ENCODE measurements at regions not wholly inside any gene's neighbourhood (a gene's known extent, or its start where the extent isn't known, plus 50 kb on each side); places are given as distances from the start of the nearest gene placed in this dataset.

DNA sequence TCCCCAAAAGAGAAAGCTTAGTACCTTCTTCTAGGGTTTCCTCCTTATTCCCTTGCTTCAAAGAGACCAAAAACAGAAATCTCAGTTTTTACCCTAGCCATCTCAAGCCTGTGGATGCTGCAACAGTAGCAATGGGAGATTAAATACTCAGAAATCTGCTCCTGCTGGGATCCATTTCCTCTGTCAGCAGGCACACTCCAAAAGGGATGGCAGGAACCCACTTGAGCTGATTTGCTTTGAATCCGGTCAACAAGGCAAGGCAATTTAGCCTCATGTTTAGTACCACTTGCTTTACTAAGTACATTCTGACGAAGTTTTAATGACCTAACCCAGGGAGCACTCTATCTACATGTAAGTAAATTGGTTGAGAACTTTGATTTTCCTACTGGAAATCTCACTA is 590.0 kb upstream of the ADAMTS9 start:
- intact Hi-C loops (cut with micrococcal nuclease; ENCODE audit: unreplicated experiment): no loop called here
- ChIA-PET POLR2A (no interaction called here), CTCF (no interaction called here), SMC1A (ENCODE audit: uncharacterized antibody, unreplicated experiment) (no interaction called here), RAD21 (ENCODE audit: unreplicated experiment) (no interaction called here)
- Histone ChIP-seq H3K9me3 (replicated peaks; ENCODE audit: control insufficient read depth, insufficient read depth, low read length) (no peaks in the 10 kb centered on the region), H3K36me3 (ENCODE audit: control insufficient read depth in 2 of 2, insufficient read depth in 2 of 2, low read length in 1 of 2) (no peaks in the 10 kb centered on the region), H3K4me2 (ENCODE audit: control insufficient read depth, insufficient read depth) (no peak overlapping the region), H2AFZ (ENCODE audit: control insufficient read depth, low read depth, low read length) (no peak overlapping the region), H3K4me1 (ENCODE audit: control insufficient read depth, insufficient read depth, low read length) (no peaks in the 10 kb centered on the region), H3K79me2 (ENCODE audit: control insufficient read depth, insufficient read depth, low read length) (no peaks in the 10 kb centered on the region), H3K9ac (ENCODE audit: control insufficient read depth, insufficient read depth, low read length) (no peak overlapping the region), H3K4me3 (no peak overlapping the region), H3K27me3 (replicated peaks in 1 of 2; ENCODE audit: control insufficient read depth in 2 of 2, insufficient read depth in 2 of 2, low read length in 1 of 2) (no peaks in the 10 kb centered on the region), H4K20me1 (ENCODE audit: control insufficient read depth, insufficient read depth) (no peaks in the 10 kb centered on the region), H3K27ac (ENCODE audit: control insufficient read depth, insufficient read depth) (no peak overlapping the region)
- WGBS (ENCODE audit: insufficient coverage, insufficient replicate concordance, low lambda C conversion rate, missing lambda C conversion rate): 0% methylated on average over 2 of the region's 2 CpGs
- TF ChIP-seq ETV6 (conservative IDR thresholded peaks at IDR 0.05 in 1 of 2, IDR thresholded peaks at IDR 0.05 in 1 of 2; ENCODE audit: borderline replicate concordance in 1 of 2, low read depth in 1 of 2): no peak
- no peak for TF ChIP-seq RAD21 (IDR thresholded peaks at IDR 0.05; ENCODE audit: insufficient read depth, low read depth, low read length)
- no peak for TF ChIP-seq EED (IDR thresholded peaks at IDR 0.05; ENCODE audit: low read depth)
- no peak for TF ChIP-seq WRNIP1 (IDR thresholded peaks at IDR 0.05; ENCODE audit: borderline replicate concordance, low read depth, low read length)
- no peak for TF ChIP-seq CEBPB (IDR thresholded peaks at IDR 0.05; ENCODE audit: borderline replicate concordance in 1 of 2, low read depth in 2 of 2, low read length in 2 of 2)
- TF ChIP-seq, protein P1, sequence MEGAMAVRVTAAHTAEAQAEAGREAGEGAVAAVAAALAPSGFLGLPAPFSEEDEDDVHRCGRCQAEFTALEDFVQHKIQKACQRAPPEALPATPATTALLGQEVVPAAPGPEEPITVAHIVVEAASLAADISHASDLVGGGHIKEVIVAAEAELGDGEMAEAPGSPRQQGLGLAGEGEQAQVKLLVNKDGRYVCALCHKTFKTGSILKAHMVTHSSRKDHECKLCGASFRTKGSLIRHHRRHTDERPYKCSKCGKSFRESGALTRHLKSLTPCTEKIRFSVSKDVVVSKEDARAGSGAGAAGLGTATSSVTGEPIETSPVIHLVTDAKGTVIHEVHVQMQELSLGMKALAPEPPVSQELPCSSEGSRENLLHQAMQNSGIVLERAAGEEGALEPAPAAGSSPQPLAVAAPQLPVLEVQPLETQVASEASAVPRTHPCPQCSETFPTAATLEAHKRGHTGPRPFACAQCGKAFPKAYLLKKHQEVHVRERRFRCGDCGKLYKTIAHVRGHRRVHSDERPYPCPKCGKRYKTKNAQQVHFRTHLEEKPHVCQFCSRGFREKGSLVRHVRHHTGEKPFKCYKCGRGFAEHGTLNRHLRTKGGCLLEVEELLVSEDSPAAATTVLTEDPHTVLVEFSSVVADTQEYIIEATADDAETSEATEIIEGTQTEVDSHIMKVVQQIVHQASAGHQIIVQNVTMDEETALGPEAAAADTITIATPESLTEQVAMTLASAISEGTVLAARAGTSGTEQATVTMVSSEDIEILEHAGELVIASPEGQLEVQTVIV (IDR thresholded peaks at IDR 0.05; ENCODE audit: borderline replicate concordance, partially characterized antibody): no peak
- TF ChIP-seq ZNF24 (IDR thresholded peaks at IDR 0.05): no peak
- no peak for TF ChIP-seq CREB1 (IDR thresholded peaks at IDR 0.05; ENCODE audit: low read depth)
- no peak for ATAC-seq
- no TSS peak for BruUV-seq (replicated peaks)
- DNase-seq (ENCODE audit: low read depth, low spot score): no peak
- in situ Hi-C loops (cut with MboI): no loop called here
- FAIRE-seq: no peak

All from GM12878 (cell line).